T-cell (primary cell): ENCODE measurements at regions not wholly inside any gene's neighbourhood (a gene's known extent, or its start where the extent isn't known, plus 50 kb on each side); places are given as distances from the start of the nearest gene placed in this dataset.

Experiments used
- ATAC-seq, 4 experiments: fragments of 200-7000 bp in 3 of 4; fragments of 150-1000 bp in 1 of 4; cut with Tn5 transposase; replicated peaks in 1 of 4; 1 replicate in 3 of 4; 2 replicates in 1 of 4; pipeline ENCODE4 v1.10.0; 2021; ENCODE audit warnings: moderate library complexity in 3 of 4, mild to moderate bottlenecking in 2 of 4, moderate number of reproducible peaks in 1 of 4
- CTCF ChIA-PET, 2 donors: fragments of 300-600 bp; sonication (Branson Sonifier 250); formaldehyde crosslinking; loops; one replicate each; lab custom pipeline; 2022; ENCODE audit warnings: antibody characterized with exemption in 2 of 2; lab: Charles Lee
- POLR2A ChIA-PET, 2 donors: fragments of 300-600 bp; sonication (Branson Sonifier 250); formaldehyde crosslinking; loops; one replicate each; lab custom pipeline; 2022; ENCODE audit warnings: antibody characterized with exemption in 2 of 2; lab: Charles Lee
- DNase-seq, 35 experiments: peaks; one replicate each; pipeline versions ENCODE4 v3.0.0 to v3.0.0-alpha.2; 2013 to 2023
- H3K27ac ChIP-seq: one replicate; pipeline ENCODE4 v1.5.1; 2013; ENCODE audit warnings: low read length
- H3K27me3 ChIP-seq, 2 experiments: replicated peaks in 1 of 2; 1 replicate in 1 of 2; 2 replicates in 1 of 2; pipeline versions ENCODE4 v1.6.1 to v1.7.0; 2013; ENCODE audit warnings: low read length in 1 of 2, mixed read lengths in 1 of 2; ENCODE audit not compliant: control insufficient read depth in 2 of 2, insufficient read depth in 2 of 2; ENCODE audit errors: extremely low read depth in 1 of 2
- H3K36me3 ChIP-seq, 2 donors: 1 replicate in 1 of 2; 2 replicates in 1 of 2; pipeline versions ENCODE4 v1.6.1 to v1.7.0; 2013; ENCODE audit warnings: low read length in 1 of 2; ENCODE audit not compliant: control insufficient read depth in 2 of 2, insufficient read depth in 1 of 2; ENCODE audit errors: extremely low read depth in 1 of 2
- H3K4me1 ChIP-seq, 2 experiments: 1 replicate in 1 of 2; 2 replicates in 1 of 2; pipeline versions ENCODE4 v1.6.1 to v1.7.0; 2013; ENCODE audit warnings: low read length in 2 of 2, mixed read lengths in 1 of 2; ENCODE audit not compliant: insufficient read depth in 2 of 2, control insufficient read depth in 1 of 2; ENCODE audit errors: extremely low read depth in 1 of 2
- H3K4me3 ChIP-seq, 2 donors: 1 replicate in 1 of 2; 2 replicates in 1 of 2; pipeline versions ENCODE4 v1.5.1 to v1.7.0; 2013; ENCODE audit warnings: mild to moderate bottlenecking in 2 of 2, low read length in 1 of 2, moderate library complexity in 1 of 2; ENCODE audit not compliant: control insufficient read depth in 1 of 2; ENCODE audit errors: extremely low read depth in 1 of 2
- H3K9me3 ChIP-seq: 2 replicates; pipeline ENCODE4 v1.7.0; 2013
- H3K27ac Mint-ChIP-seq, 2 donors: one replicate each; pipeline ENCODE4 v1.8.0; 2020 to 2021; ENCODE audit warnings: mild to moderate bottlenecking in 2 of 2, mixed read lengths in 2 of 2
- H3K27me3 Mint-ChIP-seq, 2 donors: one replicate each; pipeline ENCODE4 v1.8.0; 2021 to 2022; ENCODE audit warnings: mixed read lengths in 2 of 2
- H3K36me3 Mint-ChIP-seq: one replicate; pipeline ENCODE4 v1.8.0; 2021; ENCODE audit warnings: mixed read lengths
- H3K4me1 Mint-ChIP-seq, 3 donors: one replicate each; pipeline ENCODE4 v1.8.0; 2020 to 2022; ENCODE audit warnings: mixed read lengths in 3 of 3, mild to moderate bottlenecking in 1 of 3
- H3K4me3 Mint-ChIP-seq, 3 donors: one replicate each; pipeline ENCODE4 v1.8.0; 2020 to 2022; ENCODE audit warnings: mild to moderate bottlenecking in 3 of 3, mixed read lengths in 3 of 3, moderate library complexity in 3 of 3
- H3K9me3 Mint-ChIP-seq, 3 donors: one replicate each; pipeline ENCODE4 v1.8.0; 2020 to 2022; ENCODE audit warnings: mixed read lengths in 3 of 3
- WGBS: methylation state at CpG from one replicate; pipeline ENCODE4 v1.1.5; 2013; ENCODE audit warnings: missing lambda C conversion rate; ENCODE audit not compliant: insufficient coverage; 5-methylcytosine and 5-hydroxymethylcytosine counted together

DNA sequence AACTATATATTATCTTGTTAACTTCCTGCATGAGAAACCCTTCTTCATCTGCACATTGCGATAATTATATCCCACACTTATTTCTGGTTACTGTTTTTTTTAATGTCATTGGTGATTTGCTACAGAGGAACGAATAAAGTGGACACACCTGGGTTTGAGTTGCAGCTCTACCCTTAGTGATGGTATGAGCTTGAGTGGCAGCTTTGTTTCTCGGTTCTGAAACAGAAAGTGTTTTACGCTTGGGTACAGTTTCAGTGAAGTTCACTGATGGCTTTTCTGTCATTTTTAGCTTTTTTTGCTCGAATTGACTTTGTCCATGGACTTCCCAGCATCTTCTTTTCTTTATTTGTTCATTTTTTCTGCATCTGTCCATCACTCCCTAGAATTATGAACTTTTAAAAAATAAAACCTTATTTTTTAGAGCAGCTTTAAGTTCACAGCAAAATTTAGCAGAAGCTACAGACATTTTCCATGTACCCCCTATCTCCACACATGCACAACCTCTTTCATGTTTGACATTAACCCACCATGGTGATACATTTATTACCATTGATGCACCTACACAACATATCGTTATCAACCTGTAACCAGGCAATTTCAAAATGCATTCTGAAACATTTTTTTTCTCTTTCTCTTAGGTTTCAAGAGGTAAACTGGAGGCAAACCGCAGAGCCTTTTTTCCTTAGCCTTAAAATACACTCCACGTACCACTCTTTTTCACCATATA is 1041.6 kb upstream of the PRKX start:
- Histone ChIP-seq H3K27ac (no peak overlapping the region), H3K4me1 (no peaks in the 10 kb centered on the region), H3K9me3 (no peaks in the 10 kb centered on the region), H3K27me3 (no peaks in the 10 kb centered on the region), H3K4me3 (no peak overlapping the region), H3K36me3 (no peaks in the 10 kb centered on the region)
- H3K9me3 Mint-ChIP-seq = peaks cover 0 to 4% (median 4%) of the 10 kb centered on the region in 3 donors
- H3K4me3 Mint-ChIP-seq = no peak overlapping the region
- no peaks in the 10 kb centered on the region for H3K36me3 Mint-ChIP-seq
- CTCF ChIA-PET = no interaction called here
- ATAC-seq (no peak), DNase-seq (no peak)
- no peaks in the 10 kb centered on the region for H3K27me3 Mint-ChIP-seq
- H3K27ac Mint-ChIP-seq = no peak overlapping the region
- H3K4me1 Mint-ChIP-seq = peaks cover 0 to 6% (median 0%) of the 10 kb centered on the region in 3 donors
- 56% methylated on average over 3 of the region's 8 CpGs for WGBS
- POLR2A ChIA-PET = interaction anchor here in 1 of 2 donors (0.6 kb wide), 1 partner anchor 229 kb away, joined by 5 read pairs; no protein-coding TSS in a partner anchor

DNA sequence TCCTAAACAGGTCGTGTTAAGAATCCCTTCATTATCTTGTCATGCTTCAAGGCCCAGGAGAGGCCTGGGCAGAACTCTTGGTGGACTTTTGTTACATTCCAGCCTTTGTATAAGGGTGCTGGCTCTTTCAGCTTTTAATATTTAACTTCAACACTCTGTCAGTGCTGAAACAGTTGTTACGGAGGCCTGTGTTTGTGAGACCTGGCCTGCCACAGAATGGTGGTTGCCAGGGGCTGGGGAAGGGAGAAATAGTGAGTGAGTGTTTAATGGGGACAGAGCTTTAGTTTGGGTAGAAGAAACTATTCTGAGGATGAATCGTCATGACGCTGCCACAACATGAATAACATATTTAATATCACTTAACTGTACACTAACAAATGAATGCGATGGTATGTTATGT is 1027.6 kb upstream of the PRKX start:
- H3K36me3 Mint-ChIP-seq = no peaks in the 10 kb centered on the region
- no peaks in the 10 kb centered on the region for H3K4me1 Mint-ChIP-seq
- no peaks in the 10 kb centered on the region for H3K4me1 ChIP-seq
- no peak overlapping the region for H3K4me3 Mint-ChIP-seq
- no peaks in the 10 kb centered on the region for H3K27me3 Mint-ChIP-seq
- H3K9me3 Mint-ChIP-seq = peaks cover 4 to 10% (median 6%) of the 10 kb centered on the region in 3 donors
- H3K36me3 ChIP-seq = no peaks in the 10 kb centered on the region
- ATAC-seq = no peak
- H3K27ac ChIP-seq = no peak overlapping the region
- CTCF ChIA-PET = no interaction called here
- H3K27me3 ChIP-seq = no peaks in the 10 kb centered on the region
- WGBS = no CpG with 5 or more reads among the region's 5 CpGs
- H3K27ac Mint-ChIP-seq = no peak overlapping the region
- no peak overlapping the region for H3K4me3 ChIP-seq
- no peaks in the 10 kb centered on the region for H3K9me3 ChIP-seq
- DNase-seq = no peak
- POLR2A ChIA-PET = no interaction called here

DNA sequence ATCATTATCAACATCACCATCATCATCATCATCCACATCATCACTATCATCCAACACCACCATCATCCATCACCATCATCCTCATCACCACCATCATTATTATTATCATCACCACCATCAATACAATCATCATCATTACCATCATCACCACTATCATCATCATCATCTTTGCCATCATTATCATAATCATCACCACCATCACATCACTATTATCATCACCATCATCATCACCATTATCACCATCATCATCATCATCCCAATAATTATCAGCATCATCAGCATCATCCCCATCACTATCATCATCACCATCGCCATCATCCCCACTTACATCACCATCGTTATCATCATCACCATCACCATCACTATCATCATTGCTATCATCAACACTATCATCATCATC is 1021.9 kb upstream of the PRKX start:
- Mint-ChIP-seq H3K36me3 (no peaks in the 10 kb centered on the region), H3K4me1 (no peaks in the 10 kb centered on the region), H3K27me3 (no peaks in the 10 kb centered on the region), H3K4me3 (no peak overlapping the region), H3K9me3 (peaks cover 0 to 8% (median 7%) of the 10 kb centered on the region in 3 donors), H3K27ac (no peak overlapping the region)
- ATAC-seq (no peak), DNase-seq (no peak)
- no peaks in the 10 kb centered on the region for H3K27me3 ChIP-seq
- no peaks in the 10 kb centered on the region for H3K36me3 ChIP-seq
- POLR2A ChIA-PET = no interaction called here
- H3K27ac ChIP-seq = no peak overlapping the region
- 100% methylated on average over 2 of the region's 2 CpGs for WGBS
- CTCF ChIA-PET = no interaction called here
- no peak overlapping the region for H3K4me3 ChIP-seq
- no peaks in the 10 kb centered on the region for H3K9me3 ChIP-seq
- no peaks in the 10 kb centered on the region for H3K4me1 ChIP-seq

DNA sequence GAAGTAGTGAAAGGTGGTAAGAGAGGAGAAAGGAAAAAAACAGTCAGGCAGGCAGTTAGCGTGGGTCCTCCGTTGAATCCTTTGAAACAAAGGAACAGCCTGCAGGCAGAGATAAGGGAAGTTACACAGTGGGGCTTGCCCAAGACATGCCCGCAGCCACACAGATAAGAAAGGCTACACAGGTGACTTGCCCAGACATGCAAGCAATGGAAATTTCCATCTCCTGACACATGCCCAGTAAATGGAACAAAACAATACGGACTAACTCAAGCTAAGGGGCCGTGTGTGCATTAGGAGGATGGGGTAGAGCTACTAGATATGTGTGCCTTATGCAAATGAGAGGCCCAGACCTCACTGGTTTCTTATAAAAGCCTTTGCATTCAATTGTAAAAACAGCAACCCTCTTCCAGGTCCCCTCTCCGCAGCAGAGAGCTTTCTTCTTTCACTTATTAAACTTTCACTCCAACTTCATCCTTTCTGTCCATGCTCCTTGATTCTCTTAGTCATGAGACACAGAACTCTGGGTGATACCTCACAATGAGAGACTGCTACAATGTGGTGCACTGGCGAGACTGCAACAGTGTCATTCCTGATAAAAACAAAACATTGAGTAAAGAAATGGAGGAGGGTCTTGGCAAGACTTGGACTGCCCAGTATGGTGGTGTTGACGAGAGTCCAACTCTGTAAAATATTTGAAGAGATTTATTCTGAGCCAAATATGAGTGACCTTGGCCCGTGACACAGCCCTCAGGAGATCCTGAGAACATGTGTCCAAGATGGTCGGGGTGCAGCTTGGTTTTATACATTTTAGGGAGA is 997.4 kb upstream of the PRKX start:
- Histone ChIP-seq H3K4me3 (no peak overlapping the region), H3K36me3 (no peaks in the 10 kb centered on the region), H3K27me3 (no peaks in the 10 kb centered on the region), H3K4me1 (no peaks in the 10 kb centered on the region), H3K27ac (no peak overlapping the region), H3K9me3 (no peaks in the 10 kb centered on the region)
- Mint-ChIP-seq H3K27me3 (no peaks in the 10 kb centered on the region), H3K4me3 (no peak overlapping the region), H3K27ac (no peak overlapping the region), H3K9me3 (peaks cover 0 to 19% (median 3%) of the 10 kb centered on the region in 3 donors), H3K36me3 (no peaks in the 10 kb centered on the region), H3K4me1 (no peaks in the 10 kb centered on the region)
- DNase-seq (peak in 1 of 35 experiments; percentile 11), ATAC-seq (no peak)
- WGBS = 65% methylated on average over 2 of the region's 10 CpGs
- POLR2A ChIA-PET = no interaction called here
- CTCF ChIA-PET = interaction anchor here in 1 of 2 donors (0.6 kb wide), 1 partner anchor 1199 kb away, joined by 3 read pairs; no protein-coding TSS in a partner anchor

DNA sequence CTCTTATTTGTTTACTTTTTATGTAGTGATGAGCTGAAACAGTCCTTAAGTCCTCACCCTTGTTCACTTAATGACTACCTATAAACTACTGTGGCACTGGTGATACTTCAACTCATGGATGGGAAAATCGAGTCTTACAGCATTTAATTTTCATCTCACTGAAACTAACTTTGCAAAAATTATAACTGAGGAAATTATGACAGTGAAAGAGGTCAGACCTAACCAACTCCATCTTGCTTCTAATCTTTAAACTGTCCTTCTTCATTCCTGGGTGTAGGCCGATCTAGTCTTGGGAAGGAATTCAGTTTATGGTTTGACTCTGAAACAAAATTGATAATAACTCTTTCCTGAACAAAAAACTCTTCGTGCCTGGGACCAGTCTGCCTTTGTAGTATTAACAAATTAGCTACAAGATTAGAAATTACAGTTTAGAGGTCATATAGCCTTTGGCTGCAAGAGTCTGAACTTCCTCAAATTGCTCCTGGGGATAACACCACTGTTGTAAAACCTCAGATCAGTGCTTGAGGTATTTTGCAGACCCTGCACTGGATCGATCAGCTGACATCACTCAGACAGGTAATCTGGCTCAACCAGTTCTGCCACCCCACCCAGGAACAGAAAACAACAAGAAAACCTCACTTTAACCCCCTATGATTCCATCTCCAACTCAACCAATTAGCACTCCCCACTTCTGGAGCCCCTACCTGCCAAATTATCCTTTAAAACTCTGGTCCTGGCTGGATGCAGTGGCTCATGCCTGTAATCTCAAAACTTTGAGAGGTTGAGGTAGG is 995.7 kb upstream of the PRKX start:
- H3K27ac Mint-ChIP-seq = no peak overlapping the region

DNA sequence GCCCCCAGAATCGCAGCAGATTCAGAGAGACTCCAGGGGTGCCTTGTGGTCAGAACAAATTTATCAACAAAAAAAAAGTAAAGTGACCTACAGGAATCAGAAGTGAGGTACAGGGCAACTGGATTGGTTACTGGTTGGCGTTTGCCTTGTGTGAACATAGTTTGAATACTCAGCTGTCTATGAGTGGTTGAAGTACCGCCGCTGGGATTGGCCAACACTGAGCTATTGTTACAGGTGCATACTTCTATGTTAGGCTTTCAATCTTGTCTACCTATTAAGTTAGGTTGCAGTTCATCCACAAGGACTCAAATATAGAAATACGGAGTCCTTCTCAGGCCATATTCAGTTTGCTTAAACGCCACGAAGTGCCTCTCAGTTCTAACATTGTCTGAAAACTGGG is 993.5 kb upstream of the PRKX start:
- Histone ChIP-seq H3K4me1 (no peaks in the 10 kb centered on the region), H3K36me3 (no peaks in the 10 kb centered on the region), H3K4me3 (no peak overlapping the region), H3K9me3 (no peaks in the 10 kb centered on the region), H3K27me3 (no peaks in the 10 kb centered on the region), H3K27ac (no peak overlapping the region)
- ATAC-seq (no peak), DNase-seq (no peak)
- POLR2A ChIA-PET = no interaction called here
- H3K27me3 Mint-ChIP-seq = no peaks in the 10 kb centered on the region
- peaks cover 3 to 14% (median 4%) of the 10 kb centered on the region in 3 donors for H3K9me3 Mint-ChIP-seq
- no peak overlapping the region for H3K27ac Mint-ChIP-seq
- H3K4me3 Mint-ChIP-seq = no peak overlapping the region
- H3K36me3 Mint-ChIP-seq = no peaks in the 10 kb centered on the region
- CTCF ChIA-PET = no interaction called here
- WGBS = 80% methylated on average over 1 of the region's 7 CpGs
- no peaks in the 10 kb centered on the region for H3K4me1 Mint-ChIP-seq

More for the DNA sequence above, 995.7 kb upstream of the PRKX start:
- Mint-ChIP-seq H3K9me3 (peaks cover 3 to 15% (median 4%) of the 10 kb centered on the region in 3 donors), H3K4me3 (no peak overlapping the region), H3K36me3 (no peaks in the 10 kb centered on the region), H3K27me3 (no peaks in the 10 kb centered on the region), H3K4me1 (no peaks in the 10 kb centered on the region)
- Histone ChIP-seq H3K4me3 (no peak overlapping the region), H3K27ac (no peak overlapping the region), H3K9me3 (no peaks in the 10 kb centered on the region), H3K4me1 (no peaks in the 10 kb centered on the region), H3K36me3 (no peaks in the 10 kb centered on the region), H3K27me3 (no peaks in the 10 kb centered on the region)
- CTCF ChIA-PET = no interaction called here
- DNase-seq = no peak
- POLR2A ChIA-PET = no interaction called here
- no peak for ATAC-seq
- no CpG with 5 or more reads among the region's 4 CpGs for WGBS
